Heart left ventricle (tissue), 13 donors: ENCODE measurements at regions not wholly inside any gene's neighbourhood (a gene's known extent, or its start where the extent isn't known, plus 50 kb on each side); places are given as distances from the start of the nearest gene placed in this dataset.

Experiments
- POLR2A ChIP-seq, 2 donors: fragments of 450-650 bp; IDR thresholded peaks; one replicate each; pipeline ENCODE4 v1.6.1; 2017; ENCODE audit warnings: antibody characterized with exemption in 2 of 2, mild to moderate bottlenecking in 2 of 2, moderate library complexity in 2 of 2
- TF ChIP-seq, protein P1 (sequence below), 12 donors: fragments of 200-600 bp; sonication (generic) in 4 of 12; IDR thresholded peaks; one replicate each; pipeline versions ENCODE4 v1.5.0 to v1.8.0; 2018 to 2022; ENCODE audit warnings: antibody characterized with exemption in 12 of 12, mild to moderate bottlenecking in 5 of 12
- donor health status: ischemic (EF 13 %, LVEDD 7.1; RV severe dilation, severe dysfunction).
- donor health status: DM: no; HTN: yes; CAD: no.
- donor health status: DM: no; HTN: no; CAD: no.
- donor health status: ischemic (EF 25% LVEDD 6.9; RV normal size, moderate dysfunction).
- donor health status: ischemic (EF 25% LVEDD 5.7; RV mildly dilated, moderate dysfunction).
- donor health status: ischemic (EF 35%, LVEDD 5.7; RV mildly dilated, moderate dysfunction).
- donor health status: nonischemic (EF 11% LVEDD 7.7; RV severe dilation, severe dysfunction).
- donor health status: DM: yes; HTN: yes; CAD: no.
- donor health status: PGD.
- donor health status: ischemic (EF 29% LVEDD 5.4; RV normal size, mild dysfunction).
- donor health status: nonischemic (EF 23%, LVEDD 6.1; RV moderate dilation, normal function).

DNA sequence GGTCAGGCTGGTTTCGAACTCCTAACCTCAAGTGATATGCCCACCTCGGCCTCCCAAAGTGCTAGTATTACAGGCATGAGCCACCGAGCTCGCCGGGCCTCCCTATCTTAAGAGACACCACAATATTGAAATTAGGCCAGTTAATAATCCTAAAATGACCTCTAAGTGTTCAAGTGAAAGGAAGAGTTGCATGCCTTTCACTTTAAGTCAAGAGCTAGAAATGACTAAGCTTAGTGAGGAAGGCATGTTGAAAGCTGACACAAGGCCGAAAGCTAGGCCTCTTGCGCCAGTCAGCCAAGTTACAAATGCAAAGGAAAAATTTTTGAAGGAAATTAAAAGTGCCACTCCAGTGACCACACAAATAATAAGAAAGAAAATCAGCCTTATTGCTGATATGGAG, 144.5 kb upstream of the FNDC3A start:
- no peak for TF ChIP-seq POLR2A (IDR thresholded peaks at IDR 0.05)
- TF ChIP-seq, protein P1, sequence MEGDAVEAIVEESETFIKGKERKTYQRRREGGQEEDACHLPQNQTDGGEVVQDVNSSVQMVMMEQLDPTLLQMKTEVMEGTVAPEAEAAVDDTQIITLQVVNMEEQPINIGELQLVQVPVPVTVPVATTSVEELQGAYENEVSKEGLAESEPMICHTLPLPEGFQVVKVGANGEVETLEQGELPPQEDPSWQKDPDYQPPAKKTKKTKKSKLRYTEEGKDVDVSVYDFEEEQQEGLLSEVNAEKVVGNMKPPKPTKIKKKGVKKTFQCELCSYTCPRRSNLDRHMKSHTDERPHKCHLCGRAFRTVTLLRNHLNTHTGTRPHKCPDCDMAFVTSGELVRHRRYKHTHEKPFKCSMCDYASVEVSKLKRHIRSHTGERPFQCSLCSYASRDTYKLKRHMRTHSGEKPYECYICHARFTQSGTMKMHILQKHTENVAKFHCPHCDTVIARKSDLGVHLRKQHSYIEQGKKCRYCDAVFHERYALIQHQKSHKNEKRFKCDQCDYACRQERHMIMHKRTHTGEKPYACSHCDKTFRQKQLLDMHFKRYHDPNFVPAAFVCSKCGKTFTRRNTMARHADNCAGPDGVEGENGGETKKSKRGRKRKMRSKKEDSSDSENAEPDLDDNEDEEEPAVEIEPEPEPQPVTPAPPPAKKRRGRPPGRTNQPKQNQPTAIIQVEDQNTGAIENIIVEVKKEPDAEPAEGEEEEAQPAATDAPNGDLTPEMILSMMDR (IDR thresholded peaks at IDR 0.05), result no peak
